CD8-positive, alpha-beta memory T cell (primary cell): ENCODE measurements at regions not wholly inside any gene's neighbourhood (a gene's known extent, or its start where the extent isn't known, plus 50 kb on each side); places are given as distances from the start of the nearest gene placed in this dataset.
A peak's percentile ranks its signal among the peaks of the same experiment; 100 is the strongest.

ENCODE experiments used
- CTCF ChIA-PET: fragments of 350-600 bp; sonication (Branson Sonifier 250); formaldehyde crosslinking; loops from one replicate; lab custom pipeline; 2021; ENCODE audit warnings: antibody characterized with exemption; lab: Charles Lee
- POLR2A ChIA-PET: fragments of 350-600 bp; sonication (Branson Sonifier 250); formaldehyde crosslinking; loops from one replicate; lab custom pipeline; 2021; ENCODE audit warnings: antibody characterized with exemption; lab: Charles Lee
- DNase-seq, 5 donors: peaks; one replicate each; pipeline versions ENCODE4 v3.0.0 to v3.0.0-alpha.2; 2020 to 2022; ENCODE audit warnings: mixed read lengths in 1 of 5
- H3K27ac ChIP-seq: one replicate; pipeline ENCODE4 v1.7.0; 2013; ENCODE audit warnings: low read depth, mild to moderate bottlenecking, low read length, moderate library complexity
- H3K27me3 ChIP-seq: 2 replicates; pipeline ENCODE4 v1.7.0; 2013; ENCODE audit warnings: low read length, mild to moderate bottlenecking; ENCODE audit not compliant: insufficient read depth, poor library complexity, severe bottlenecking
- H3K36me3 ChIP-seq: 2 replicates; pipeline ENCODE4 v1.7.0; 2013; ENCODE audit warnings: mild to moderate bottlenecking, low read length, moderate library complexity; ENCODE audit not compliant: insufficient read depth
- H3K4me1 ChIP-seq: 2 replicates; pipeline ENCODE4 v1.7.0; 2013; ENCODE audit warnings: mild to moderate bottlenecking, low read length, moderate library complexity; ENCODE audit not compliant: insufficient read depth
- H3K4me3 ChIP-seq: 2 replicates; pipeline ENCODE4 v1.7.0; 2013; ENCODE audit warnings: mild to moderate bottlenecking, low read length
- H3K9me3 ChIP-seq: 2 replicates; pipeline ENCODE4 v1.7.0; 2013; ENCODE audit warnings: mild to moderate bottlenecking, low read length
- H3K27ac Mint-ChIP-seq, 8 donors: one replicate each; pipeline ENCODE4 v1.8.0; 2020 to 2021; ENCODE audit warnings: mixed read lengths in 8 of 8, mild to moderate bottlenecking in 6 of 8, inconsistent platforms in 3 of 8, moderate library complexity in 3 of 8
- H3K27me3 Mint-ChIP-seq, 2 donors: one replicate each; pipeline ENCODE4 v1.8.0; 2020 to 2021; ENCODE audit warnings: mixed read lengths in 2 of 2, mild to moderate bottlenecking in 1 of 2, moderate library complexity in 1 of 2
- H3K36me3 Mint-ChIP-seq, 3 donors: one replicate each; pipeline ENCODE4 v1.8.0; 2020 to 2021; ENCODE audit warnings: mixed read lengths in 3 of 3, inconsistent platforms in 1 of 3, mild to moderate bottlenecking in 1 of 3
- H3K4me1 Mint-ChIP-seq, 3 donors: one replicate each; pipeline ENCODE4 v1.8.0; 2020 to 2021; ENCODE audit warnings: mixed read lengths in 3 of 3, inconsistent platforms in 1 of 3, mild to moderate bottlenecking in 1 of 3
- H3K4me3 Mint-ChIP-seq, 7 donors: one replicate each; pipeline ENCODE4 v1.8.0; 2020 to 2021; ENCODE audit warnings: mixed read lengths in 7 of 7, mild to moderate bottlenecking in 6 of 7, moderate library complexity in 4 of 7, inconsistent platforms in 2 of 7
- H3K9me3 Mint-ChIP-seq, 5 donors: one replicate each; pipeline ENCODE4 v1.8.0; 2020 to 2022; ENCODE audit warnings: mixed read lengths in 5 of 5, mild to moderate bottlenecking in 3 of 5, moderate library complexity in 2 of 5, inconsistent platforms in 1 of 5

DNA sequence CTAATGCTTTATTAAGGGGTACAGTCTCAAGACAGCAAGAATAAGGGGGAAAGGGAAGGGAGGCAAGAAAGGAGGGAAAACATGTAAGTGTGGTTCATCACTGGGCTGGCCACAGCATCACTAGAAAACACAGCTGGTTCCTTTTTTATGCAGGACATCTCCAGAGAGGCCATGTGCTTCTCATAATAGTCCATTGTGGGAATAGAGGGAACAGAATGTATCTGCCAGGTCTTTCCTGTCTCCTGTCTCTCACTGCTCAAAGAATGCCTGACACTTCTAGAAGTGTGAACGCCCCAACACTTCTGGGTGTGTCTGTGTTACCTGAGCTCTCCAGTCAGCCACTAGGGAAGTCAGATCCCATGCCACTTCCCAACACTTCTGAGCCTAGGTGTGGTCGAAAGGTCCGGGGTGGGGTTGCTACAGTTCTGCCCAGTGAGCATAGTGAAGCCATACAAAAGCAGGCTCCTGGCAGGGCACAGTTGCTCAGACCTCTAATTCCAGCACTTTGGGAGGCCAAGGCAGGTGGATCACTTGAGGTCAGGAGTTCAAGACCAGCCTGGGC, 255.6 kb upstream of the SLC30A5 start:
- Mint-ChIP-seq H3K4me3 (no peak overlapping the region), H3K27me3 (peaks cover 5% of the 10 kb centered on the region in 2 donors), H3K36me3 (no peaks in the 10 kb centered on the region), H3K9me3 (peaks cover 0 to 2% (median 0%) of the 10 kb centered on the region in 5 donors), H3K4me1 (no peaks in the 10 kb centered on the region), H3K27ac (no peak overlapping the region)
- no peak overlapping the region for H3K4me3 ChIP-seq
- ChIA-PET CTCF (no interaction called here), POLR2A (no interaction called here)
- H3K27me3 ChIP-seq: no peaks in the 10 kb centered on the region
- no peak overlapping the region for H3K27ac ChIP-seq
- H3K36me3 ChIP-seq: no peaks in the 10 kb centered on the region
- H3K9me3 ChIP-seq: no peaks in the 10 kb centered on the region
- no peak for DNase-seq
- no peaks in the 10 kb centered on the region for H3K4me1 ChIP-seq

DNA sequence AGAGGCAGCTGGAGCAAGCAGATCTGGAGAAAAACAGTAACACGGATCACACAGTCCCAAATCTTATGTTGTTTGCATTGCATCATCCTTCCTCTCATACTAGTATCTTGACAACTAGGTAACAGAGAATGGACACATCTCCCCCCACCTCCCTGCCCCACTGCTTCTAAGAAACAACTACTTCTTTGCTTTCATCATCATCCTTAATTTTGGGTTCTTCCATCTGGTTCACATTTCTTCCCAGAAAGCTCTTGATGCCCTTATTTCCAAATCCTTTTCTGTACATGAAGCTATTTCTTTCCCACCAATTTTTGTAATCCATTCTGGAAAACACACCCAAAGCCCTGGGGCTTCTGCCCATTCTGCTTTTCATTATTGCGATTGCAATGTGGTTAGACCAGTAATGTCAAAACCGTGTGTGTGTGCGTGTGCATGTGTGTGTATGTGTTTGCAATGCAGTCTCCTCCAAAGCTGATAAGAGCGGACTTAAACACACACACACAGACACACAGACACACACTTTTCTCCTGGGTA, 254.7 kb upstream of the SLC30A5 start:
- H3K27ac Mint-ChIP-seq: peak overlapping the region in 1 of 8 donors; percentile 68
- CTCF ChIA-PET: no interaction called here

GRCh38 chr5:68843624-68844364, 250.0 kb upstream of the SLC30A5 start:
- H3K9me3 Mint-ChIP-seq: peaks cover 0 to 2% (median 0%) of the 10 kb centered on the region in 5 donors
- POLR2A ChIA-PET: no interaction called here
- Histone ChIP-seq H3K4me1 (no peaks in the 10 kb centered on the region), H3K36me3 (no peaks in the 10 kb centered on the region), H3K9me3 (no peaks in the 10 kb centered on the region), H3K4me3 (no peak overlapping the region), H3K27ac (no peak overlapping the region), H3K27me3 (peaks cover 4% of the 10 kb centered on the region)
- DNase-seq: no peak
- CTCF ChIA-PET: no interaction called here
- no peak overlapping the region for H3K4me3 Mint-ChIP-seq
- peaks cover 5 to 6% of the 10 kb centered on the region in 2 donors for H3K27me3 Mint-ChIP-seq
- no peak overlapping the region for H3K27ac Mint-ChIP-seq
- no peaks in the 10 kb centered on the region for H3K4me1 Mint-ChIP-seq
- H3K36me3 Mint-ChIP-seq: no peaks in the 10 kb centered on the region

More for the DNA sequence above, 254.7 kb upstream of the SLC30A5 start:
- Histone ChIP-seq H3K36me3 (no peaks in the 10 kb centered on the region), H3K9me3 (no peaks in the 10 kb centered on the region), H3K4me3 (no peak overlapping the region), H3K27ac (no peak overlapping the region), H3K4me1 (no peaks in the 10 kb centered on the region), H3K27me3 (no peaks in the 10 kb centered on the region)
- Mint-ChIP-seq H3K4me1 (no peaks in the 10 kb centered on the region), H3K4me3 (no peak overlapping the region), H3K9me3 (peaks cover 0 to 2% (median 0%) of the 10 kb centered on the region in 5 donors), H3K27me3 (peaks cover 5% of the 10 kb centered on the region in 2 donors), H3K36me3 (no peaks in the 10 kb centered on the region)
- POLR2A ChIA-PET: no interaction called here
- no peak for DNase-seq

- no peaks in the 10 kb centered on the region for H3K36me3 Mint-ChIP-seq
- H3K36me3 ChIP-seq: no peaks in the 10 kb centered on the region
- POLR2A ChIA-PET: no interaction called here
- H3K4me3 ChIP-seq: no peak overlapping the region
- H3K27me3 Mint-ChIP-seq: peaks cover 0 to 6% of the 10 kb centered on the region in 2 donors
- peaks cover 4% of the 10 kb centered on the region for H3K27me3 ChIP-seq
- H3K4me3 Mint-ChIP-seq: no peak overlapping the region
- H3K4me1 Mint-ChIP-seq: no peaks in the 10 kb centered on the region
- no peak for DNase-seq
- H3K9me3 Mint-ChIP-seq: peaks cover 0 to 2% (median 0%) of the 10 kb centered on the region in 5 donors
- CTCF ChIA-PET: no interaction called here
- no peaks in the 10 kb centered on the region for H3K4me1 ChIP-seq
- H3K27ac Mint-ChIP-seq: no peak overlapping the region
- no peaks in the 10 kb centered on the region for H3K9me3 ChIP-seq
- H3K27ac ChIP-seq: no peak overlapping the region
Observed at GRCh38 chr5:68845131-68845530, 248.7 kb upstream of the SLC30A5 start.

DNA sequence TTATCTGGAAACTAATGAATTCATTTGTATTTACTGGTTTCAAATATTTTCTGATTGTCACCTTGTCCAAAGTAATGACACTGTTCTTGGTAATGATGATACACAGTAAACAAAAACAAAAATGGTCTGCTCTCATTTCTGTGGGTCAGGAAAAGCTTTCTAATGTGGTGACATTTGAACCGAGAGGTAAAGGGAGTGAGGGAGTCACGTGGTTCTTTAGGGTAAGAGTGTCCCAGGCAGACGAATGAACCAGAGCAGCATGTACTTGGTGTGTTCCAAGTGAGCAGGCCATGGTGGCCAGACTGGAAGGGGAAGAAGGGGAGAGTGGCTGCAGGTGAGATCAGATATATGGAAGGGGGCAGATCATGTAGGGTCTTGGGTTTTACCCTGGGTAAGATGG, 247.0 kb upstream of the SLC30A5 start:
- no peaks in the 10 kb centered on the region for H3K9me3 ChIP-seq
- H3K27me3 ChIP-seq: peaks cover 4% of the 10 kb centered on the region
- Mint-ChIP-seq H3K36me3 (no peaks in the 10 kb centered on the region), H3K9me3 (peaks cover 0 to 4% (median 0%) of the 10 kb centered on the region in 5 donors), H3K27me3 (peaks cover 0 to 6% of the 10 kb centered on the region in 2 donors), H3K27ac (no peak overlapping the region), H3K4me3 (no peak overlapping the region), H3K4me1 (no peaks in the 10 kb centered on the region)
- no peaks in the 10 kb centered on the region for H3K4me1 ChIP-seq
- DNase-seq: no peak
- no peaks in the 10 kb centered on the region for H3K36me3 ChIP-seq
- ChIA-PET POLR2A (no interaction called here), CTCF (no interaction called here)
- H3K4me3 ChIP-seq: no peak overlapping the region
- H3K27ac ChIP-seq: no peak overlapping the region

- Mint-ChIP-seq H3K4me1 (no peaks in the 10 kb centered on the region), H3K36me3 (no peaks in the 10 kb centered on the region), H3K4me3 (no peak overlapping the region), H3K27ac (no peak overlapping the region), H3K9me3 (peaks cover 0 to 4% (median 0%) of the 10 kb centered on the region in 5 donors), H3K27me3 (peaks cover 0 to 2% of the 10 kb centered on the region in 2 donors)
- CTCF ChIA-PET: no interaction called here
- Histone ChIP-seq H3K4me3 (no peak overlapping the region), H3K4me1 (no peaks in the 10 kb centered on the region), H3K27ac (no peak overlapping the region), H3K27me3 (peaks cover 4% of the 10 kb centered on the region), H3K36me3 (no peaks in the 10 kb centered on the region), H3K9me3 (no peaks in the 10 kb centered on the region)
- POLR2A ChIA-PET: no interaction called here
- DNase-seq: no peak
Observed at GRCh38 chr5:68848091-68848490, 245.7 kb upstream of the SLC30A5 start.

- H3K27me3 Mint-ChIP-seq: peaks cover 0 to 2% of the 10 kb centered on the region in 2 donors
- no peak for DNase-seq
- H3K36me3 Mint-ChIP-seq: no peaks in the 10 kb centered on the region
- H3K27ac Mint-ChIP-seq: no peak overlapping the region
- H3K4me3 Mint-ChIP-seq: no peak overlapping the region
- no peak overlapping the region for H3K27ac ChIP-seq
- ChIA-PET POLR2A (no interaction called here), CTCF (no interaction called here)
- peaks cover 0 to 4% (median 0%) of the 10 kb centered on the region in 5 donors for H3K9me3 Mint-ChIP-seq
- H3K4me1 Mint-ChIP-seq: no peaks in the 10 kb centered on the region
- H3K9me3 ChIP-seq: no peaks in the 10 kb centered on the region
- no peaks in the 10 kb centered on the region for H3K4me1 ChIP-seq
- peaks cover 4% of the 10 kb centered on the region for H3K27me3 ChIP-seq
- H3K36me3 ChIP-seq: no peaks in the 10 kb centered on the region
- H3K4me3 ChIP-seq: no peak overlapping the region
Observed at GRCh38 chr5:68849103-68849502, 244.7 kb upstream of the SLC30A5 start.

GRCh38 chr5:68849906-68850305, 243.9 kb upstream of the SLC30A5 start:
- Histone ChIP-seq H3K27me3 (peaks cover 4% of the 10 kb centered on the region), H3K4me1 (no peaks in the 10 kb centered on the region), H3K36me3 (no peaks in the 10 kb centered on the region), H3K9me3 (no peaks in the 10 kb centered on the region), H3K4me3 (no peak overlapping the region), H3K27ac (no peak overlapping the region)
- peaks cover 0 to 2% of the 10 kb centered on the region in 2 donors for H3K27me3 Mint-ChIP-seq
- no peaks in the 10 kb centered on the region for H3K4me1 Mint-ChIP-seq
- ChIA-PET POLR2A (no interaction called here), CTCF (no interaction called here)
- no peak overlapping the region for H3K4me3 Mint-ChIP-seq
- H3K36me3 Mint-ChIP-seq: no peaks in the 10 kb centered on the region
- no peak overlapping the region for H3K27ac Mint-ChIP-seq
- peaks cover 0 to 4% (median 0%) of the 10 kb centered on the region in 5 donors for H3K9me3 Mint-ChIP-seq
- no peak for DNase-seq
